OCI-LY3 (cell line): ENCODE measurements at regions not wholly inside any gene's neighbourhood (a gene's known extent, or its start where the extent isn't known, plus 50 kb on each side); places are given as distances from the start of the nearest gene placed in this dataset.

Experiments
- H2AFZ ChIP-seq: fragments of 200-600, 300-600 bp; shearing (Covaris generic); 2 replicates; pipeline ENCODE4 v1.6.0; 2014; ENCODE audit warnings: antibody characterized with exemption, low read depth, low read length
- H3K27ac ChIP-seq: fragments of 200-600, 300-600 bp; sonication (generic); 2 replicates; pipeline ENCODE4 v1.5.1; 2014; ENCODE audit warnings: mild to moderate bottlenecking, low read length, moderate library complexity, mixed read lengths
- H3K27me3 ChIP-seq: fragments of 200-600, 300-600 bp; sonication (generic); 2 replicates; pipeline ENCODE4 v1.6.1; 2014; ENCODE audit warnings: low read depth, low read length, mixed read lengths
- H3K36me3 ChIP-seq: fragments of 200-600, 300-600 bp; sonication (generic); replicated peaks from 2 replicates; pipeline ENCODE3; 2014; ENCODE audit warnings: low read depth, low read length, mixed read lengths
- H3K4me1 ChIP-seq: fragments of 300-600, 200-600 bp; sonication (generic); 2 replicates; pipeline ENCODE4 v1.6.1; 2014; ENCODE audit warnings: low read length, mixed read lengths
- H3K4me2 ChIP-seq: fragments of 200-600, 300-600 bp; sonication (generic); 2 replicates; pipeline ENCODE4 v1.6.1; 2014; ENCODE audit warnings: low read length, mixed read lengths
- H3K4me3 ChIP-seq: fragments of 300-600, 200-600 bp; sonication (generic); 2 replicates; pipeline ENCODE4 v1.5.1; 2014; ENCODE audit warnings: antibody characterized with exemption, mild to moderate bottlenecking, low read length, moderate library complexity
- H3K79me2 ChIP-seq: fragments of 300-600, 200-600 bp; shearing (Covaris generic); 2 replicates; pipeline ENCODE4 v1.6.1; 2014; ENCODE audit warnings: mild to moderate bottlenecking, low read length, mixed read lengths
- H3K9ac ChIP-seq: fragments of 300-600, 200-600 bp; shearing (Covaris generic); 2 replicates; pipeline ENCODE4 v1.6.0; 2014; ENCODE audit warnings: mild to moderate bottlenecking, low read length, moderate library complexity
- H3K9me3 ChIP-seq: fragments of 200-600, 300-600 bp; shearing (Covaris generic); 2 replicates; pipeline ENCODE4 v1.6.1; 2014; ENCODE audit warnings: low read length, mixed read lengths; ENCODE audit not compliant: insufficient read depth
- H4K20me1 ChIP-seq: fragments of 200-600, 300-600 bp; sonication (generic); 2 replicates; pipeline ENCODE4 v1.6.1; 2016; ENCODE audit warnings: low read length, mixed read lengths; ENCODE audit not compliant: insufficient read depth
- EZH2phosphoT487 ChIP-seq: fragments of 200-600 bp; shearing (Covaris generic); IDR thresholded peaks from 2 replicates; pipeline ENCODE4 v1.6.1; 2018; ENCODE audit warnings: antibody characterized with exemption, mixed run types, low read depth
- TF ChIP-seq, protein P1 (sequence below): fragments of 200-600, 300-600 bp; sonication (generic); IDR thresholded peaks from 2 replicates; pipeline ENCODE4 v1.5.1; 2014; ENCODE audit warnings: antibody characterized with exemption, low read length, low read depth

DNA sequence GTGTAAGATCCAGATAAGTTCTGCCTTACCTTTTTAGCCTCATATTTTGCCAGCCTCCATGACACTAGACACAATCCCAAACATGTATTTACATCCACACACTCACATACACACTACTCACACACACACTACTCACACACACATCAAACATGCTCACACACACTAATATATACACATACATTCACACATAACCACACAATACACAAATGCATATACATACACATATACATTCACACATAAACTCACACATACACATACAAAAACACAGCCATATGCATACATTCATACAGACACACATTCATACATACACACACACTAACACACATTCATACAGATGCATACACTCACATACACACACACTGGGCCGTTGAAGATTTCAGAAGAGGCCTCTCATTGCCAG, 109.5 kb downstream of the MAIP1 start:
- Histone ChIP-seq H3K4me3 (no peak overlapping the region), H3K4me2 (no peak overlapping the region), H3K27ac (no peak overlapping the region), H3K4me1 (no peaks in the 10 kb centered on the region), H2AFZ (no peak overlapping the region), H3K9ac (no peak overlapping the region), H3K36me3 (no peaks in the 10 kb centered on the region), H4K20me1 (no peaks in the 10 kb centered on the region), H3K27me3 (no peaks in the 10 kb centered on the region), H3K9me3 (no peaks in the 10 kb centered on the region), H3K79me2 (no peaks in the 10 kb centered on the region)
- TF ChIP-seq, protein P1, sequence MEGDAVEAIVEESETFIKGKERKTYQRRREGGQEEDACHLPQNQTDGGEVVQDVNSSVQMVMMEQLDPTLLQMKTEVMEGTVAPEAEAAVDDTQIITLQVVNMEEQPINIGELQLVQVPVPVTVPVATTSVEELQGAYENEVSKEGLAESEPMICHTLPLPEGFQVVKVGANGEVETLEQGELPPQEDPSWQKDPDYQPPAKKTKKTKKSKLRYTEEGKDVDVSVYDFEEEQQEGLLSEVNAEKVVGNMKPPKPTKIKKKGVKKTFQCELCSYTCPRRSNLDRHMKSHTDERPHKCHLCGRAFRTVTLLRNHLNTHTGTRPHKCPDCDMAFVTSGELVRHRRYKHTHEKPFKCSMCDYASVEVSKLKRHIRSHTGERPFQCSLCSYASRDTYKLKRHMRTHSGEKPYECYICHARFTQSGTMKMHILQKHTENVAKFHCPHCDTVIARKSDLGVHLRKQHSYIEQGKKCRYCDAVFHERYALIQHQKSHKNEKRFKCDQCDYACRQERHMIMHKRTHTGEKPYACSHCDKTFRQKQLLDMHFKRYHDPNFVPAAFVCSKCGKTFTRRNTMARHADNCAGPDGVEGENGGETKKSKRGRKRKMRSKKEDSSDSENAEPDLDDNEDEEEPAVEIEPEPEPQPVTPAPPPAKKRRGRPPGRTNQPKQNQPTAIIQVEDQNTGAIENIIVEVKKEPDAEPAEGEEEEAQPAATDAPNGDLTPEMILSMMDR: no peak
- TF ChIP-seq EZH2phosphoT487: no peak

DNA sequence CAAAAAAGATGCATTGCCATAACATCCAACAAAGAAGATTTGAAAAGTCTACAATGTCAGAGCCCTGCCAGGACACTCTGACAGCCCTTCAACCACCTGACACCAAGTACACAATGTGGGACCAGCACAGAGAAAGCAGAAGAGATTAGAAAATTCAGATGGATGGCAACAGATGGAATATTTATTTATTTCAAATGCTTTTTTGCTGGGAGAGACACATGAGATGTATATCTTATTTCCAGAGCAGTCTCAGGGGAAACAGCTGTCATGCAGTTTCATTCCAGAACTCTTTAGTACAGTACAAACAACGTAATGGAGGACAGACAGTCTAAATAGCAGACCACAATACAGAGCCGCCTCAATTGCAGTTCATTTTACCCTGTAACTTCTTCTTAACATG, 110.1 kb downstream of the MAIP1 start:
- no peak overlapping the region for H3K9ac ChIP-seq
- no peaks in the 10 kb centered on the region for H3K4me1 ChIP-seq
- no peak overlapping the region for H3K4me3 ChIP-seq
- TF ChIP-seq EZH2phosphoT487: no peak
- no peaks in the 10 kb centered on the region for H3K36me3 ChIP-seq
- no peak overlapping the region for H2AFZ ChIP-seq
- H3K27me3 ChIP-seq: no peaks in the 10 kb centered on the region
- H3K9me3 ChIP-seq: no peaks in the 10 kb centered on the region
- H3K4me2 ChIP-seq: no peak overlapping the region
- H3K27ac ChIP-seq: no peak overlapping the region
- no peaks in the 10 kb centered on the region for H4K20me1 ChIP-seq
- no peaks in the 10 kb centered on the region for H3K79me2 ChIP-seq

DNA sequence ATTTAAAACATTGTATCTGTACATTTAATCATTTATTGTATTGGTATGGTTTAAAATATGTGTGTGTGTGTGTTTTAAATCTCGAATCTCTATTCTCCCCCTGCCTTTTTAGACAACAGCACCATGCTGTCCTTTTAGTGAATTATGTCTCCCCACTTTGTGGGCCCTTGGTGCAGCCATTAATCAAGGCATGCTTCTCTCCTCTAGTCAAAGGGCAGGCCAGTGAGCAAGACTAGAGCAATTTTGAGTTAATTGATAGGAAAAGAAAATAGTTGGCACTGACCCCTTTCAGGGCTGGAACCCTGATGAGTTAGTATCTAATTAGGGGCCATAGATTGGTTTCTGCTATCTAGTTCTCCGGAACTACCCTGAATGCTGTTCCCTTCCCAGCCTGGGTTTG, 111.0 kb downstream of the MAIP1 start:
- Histone ChIP-seq H2AFZ (no peak overlapping the region), H3K9me3 (no peaks in the 10 kb centered on the region), H3K4me1 (no peaks in the 10 kb centered on the region), H3K4me3 (no peak overlapping the region), H3K27me3 (no peaks in the 10 kb centered on the region), H3K9ac (no peak overlapping the region), H3K79me2 (no peaks in the 10 kb centered on the region), H3K27ac (no peak overlapping the region), H4K20me1 (no peaks in the 10 kb centered on the region), H3K36me3 (no peaks in the 10 kb centered on the region), H3K4me2 (no peak overlapping the region)
- TF ChIP-seq EZH2phosphoT487: no peak
- TF ChIP-seq, protein P1: no peak

DNA sequence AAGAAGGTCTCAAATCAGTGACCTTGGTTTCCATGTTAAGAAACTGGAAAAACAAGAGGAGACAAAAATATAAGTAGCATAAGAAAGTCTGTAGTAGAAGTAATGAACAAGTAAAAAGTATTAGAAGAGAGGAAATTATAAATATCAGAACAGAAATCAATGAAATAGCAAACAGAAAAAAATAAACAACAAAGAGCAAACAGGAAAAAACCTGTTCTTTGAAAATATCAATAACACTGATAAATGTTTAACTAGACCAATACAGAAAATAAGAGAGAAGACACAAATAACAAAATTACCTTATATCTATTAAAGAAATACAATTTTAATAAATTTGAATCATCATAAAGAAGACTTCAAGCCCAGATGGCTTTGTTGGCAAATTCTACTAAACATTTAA, 113.3 kb downstream of the MAIP1 start:
- TF ChIP-seq EZH2phosphoT487: no peak
- TF ChIP-seq, protein P1: no peak
- Histone ChIP-seq H3K4me2 (no peak overlapping the region), H3K4me1 (no peaks in the 10 kb centered on the region), H3K9me3 (0 out of 2 replicates have a peak, but pooled peaks cover 4% of the 10 kb centered on the region), H3K79me2 (no peaks in the 10 kb centered on the region), H3K9ac (no peak overlapping the region), H3K27me3 (no peaks in the 10 kb centered on the region), H3K36me3 (no peaks in the 10 kb centered on the region), H3K4me3 (no peak overlapping the region), H4K20me1 (no peaks in the 10 kb centered on the region), H2AFZ (no peak overlapping the region), H3K27ac (no peak overlapping the region)

DNA sequence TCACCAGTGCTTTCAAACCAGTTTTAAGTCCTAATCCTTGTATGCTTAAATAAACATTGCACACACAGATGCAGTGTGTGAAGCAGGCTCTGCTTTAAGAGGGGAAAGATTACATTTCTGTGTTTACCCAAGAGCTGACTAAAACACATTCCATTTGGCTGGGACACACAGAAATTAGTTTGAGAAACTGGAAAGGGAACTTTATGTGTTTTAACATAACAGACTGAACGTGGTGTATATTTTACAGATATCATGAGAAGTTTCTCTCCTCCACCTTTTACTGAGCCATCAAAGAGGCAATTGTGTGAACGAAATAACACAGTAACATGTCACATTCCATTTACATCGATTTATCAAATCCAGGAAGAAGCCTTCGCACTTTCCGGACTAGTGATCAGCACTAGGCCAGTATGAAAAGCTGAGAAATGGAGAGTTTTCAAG, 121.8 kb downstream of the MAIP1 start:
- Histone ChIP-seq H2AFZ (no peak overlapping the region), H4K20me1 (no peaks in the 10 kb centered on the region), H3K9ac (no peak overlapping the region), H3K27ac (no peak overlapping the region), H3K4me1 (no peaks in the 10 kb centered on the region), H3K4me3 (no peak overlapping the region), H3K27me3 (no peaks in the 10 kb centered on the region), H3K36me3 (no peaks in the 10 kb centered on the region), H3K79me2 (no peaks in the 10 kb centered on the region), H3K9me3 (0 out of 2 replicates have a peak, but pooled peaks cover 2% of the 10 kb centered on the region), H3K4me2 (no peak overlapping the region)
- no peak for TF ChIP-seq EZH2phosphoT487
- TF ChIP-seq, protein P1: no peak
